ENCODE measurements at regions not wholly inside any gene's neighbourhood (a gene's known extent, or its start where the extent isn't known, plus 50 kb on each side); places are given as distances from the start of the nearest gene placed in this dataset.
"Not testable (repeated sequence)": the region's sequence is repeated elsewhere in the genome, so short reads cannot be mapped to it uniquely, and the experiment has no call there.

DNA sequence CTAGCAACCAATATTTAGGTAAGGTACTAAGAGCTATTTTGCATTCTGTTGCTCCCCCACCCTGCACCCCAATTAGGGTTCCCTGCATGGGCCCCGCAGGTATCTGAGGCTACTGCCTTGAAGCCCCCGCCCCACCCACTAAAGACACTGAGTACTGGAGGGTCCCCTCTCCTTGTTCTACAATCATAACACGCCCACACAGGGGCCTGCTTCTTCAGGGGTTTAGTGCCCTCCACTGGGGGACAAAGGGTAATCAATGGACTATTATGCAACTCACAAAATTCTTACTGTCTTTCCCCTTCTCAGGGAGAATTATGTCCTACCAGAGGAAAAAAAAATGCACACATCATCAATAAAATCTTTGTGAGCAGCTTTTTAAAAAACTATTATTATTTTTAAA, 113.1 kb downstream of the ATP6V0E2 start:
- TF ChIP-seq, protein P1, sequence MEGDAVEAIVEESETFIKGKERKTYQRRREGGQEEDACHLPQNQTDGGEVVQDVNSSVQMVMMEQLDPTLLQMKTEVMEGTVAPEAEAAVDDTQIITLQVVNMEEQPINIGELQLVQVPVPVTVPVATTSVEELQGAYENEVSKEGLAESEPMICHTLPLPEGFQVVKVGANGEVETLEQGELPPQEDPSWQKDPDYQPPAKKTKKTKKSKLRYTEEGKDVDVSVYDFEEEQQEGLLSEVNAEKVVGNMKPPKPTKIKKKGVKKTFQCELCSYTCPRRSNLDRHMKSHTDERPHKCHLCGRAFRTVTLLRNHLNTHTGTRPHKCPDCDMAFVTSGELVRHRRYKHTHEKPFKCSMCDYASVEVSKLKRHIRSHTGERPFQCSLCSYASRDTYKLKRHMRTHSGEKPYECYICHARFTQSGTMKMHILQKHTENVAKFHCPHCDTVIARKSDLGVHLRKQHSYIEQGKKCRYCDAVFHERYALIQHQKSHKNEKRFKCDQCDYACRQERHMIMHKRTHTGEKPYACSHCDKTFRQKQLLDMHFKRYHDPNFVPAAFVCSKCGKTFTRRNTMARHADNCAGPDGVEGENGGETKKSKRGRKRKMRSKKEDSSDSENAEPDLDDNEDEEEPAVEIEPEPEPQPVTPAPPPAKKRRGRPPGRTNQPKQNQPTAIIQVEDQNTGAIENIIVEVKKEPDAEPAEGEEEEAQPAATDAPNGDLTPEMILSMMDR (IDR thresholded peaks at IDR 0.05; ENCODE audit: low read depth, low read length): not testable (repeated sequence)
- not testable (repeated sequence) for TF ChIP-seq EZH2phosphoT487 (IDR thresholded peaks at IDR 0.05; ENCODE audit: low read depth)
